ENCODE measurements at regions not wholly inside any gene's neighbourhood (a gene's known extent, or its start where the extent isn't known, plus 50 kb on each side); places are given as distances from the start of the nearest gene placed in this dataset.
"Not testable (repeated sequence)": the region's sequence is repeated elsewhere in the genome, so short reads cannot be mapped to it uniquely, and the experiment has no call there.

- no peak overlapping the region for H3K4me3 ChIP-seq (ENCODE audit: low read length)
- TF ChIP-seq CTCF (IDR thresholded peaks at IDR 0.05; ENCODE audit: insufficient read depth, low read depth, low read length, missing control alignments) = no peak
- DNase-seq (ENCODE audit: low read depth) = no peak
Observed at GRCh38 chr22:22770881-22771280, 116.7 kb upstream of the IGLL5 start.

DNA sequence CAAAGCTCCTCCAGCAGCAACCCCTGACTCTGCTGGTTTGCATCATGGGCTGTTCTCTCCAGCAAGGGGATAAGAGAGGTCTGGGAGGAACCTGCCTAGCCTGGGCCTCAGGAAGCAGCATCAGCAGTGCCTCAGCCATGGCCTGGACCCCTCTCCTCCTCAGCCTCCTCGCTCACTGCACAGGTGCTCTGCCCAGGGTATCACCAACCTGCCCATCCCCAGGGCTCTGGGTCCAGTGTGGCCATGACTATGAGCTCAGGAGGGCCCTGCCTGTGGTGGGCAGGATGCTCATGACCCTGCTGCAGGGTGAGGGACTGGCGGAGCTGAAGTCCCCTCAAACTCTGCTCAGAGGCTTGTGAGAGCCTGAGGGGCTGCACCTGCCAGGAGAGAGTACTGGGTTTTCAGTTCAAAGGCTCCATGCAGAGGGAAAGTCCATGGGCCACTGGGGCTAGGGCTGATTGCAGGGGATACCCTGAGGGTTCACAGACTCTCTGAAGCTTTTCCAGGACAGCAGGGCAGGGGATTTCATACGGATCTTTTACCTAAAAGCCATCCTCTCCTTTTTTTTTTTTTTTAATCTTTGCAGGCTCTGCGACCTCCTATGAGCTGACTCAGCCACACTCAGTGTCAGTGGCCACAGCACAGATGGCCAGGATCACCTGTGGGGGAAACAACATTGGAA is 115.8 kb upstream of the IGLL5 start:
- no peak overlapping the region for H3K4me3 ChIP-seq (ENCODE audit: low read length)
- no peak for DNase-seq (ENCODE audit: low read depth)
- TF ChIP-seq CTCF (IDR thresholded peaks at IDR 0.05; ENCODE audit: insufficient read depth, low read depth, low read length, missing control alignments) = no peak

GRCh38 chr22:22772396-22772795 is 115.2 kb upstream of the IGLL5 start:
- TF ChIP-seq CTCF (IDR thresholded peaks at IDR 0.05; ENCODE audit: insufficient read depth, low read depth, low read length, missing control alignments) = no peak
- no peak for DNase-seq (ENCODE audit: low read depth)
- H3K4me3 ChIP-seq (ENCODE audit: low read length) = no peak overlapping the region

DNA sequence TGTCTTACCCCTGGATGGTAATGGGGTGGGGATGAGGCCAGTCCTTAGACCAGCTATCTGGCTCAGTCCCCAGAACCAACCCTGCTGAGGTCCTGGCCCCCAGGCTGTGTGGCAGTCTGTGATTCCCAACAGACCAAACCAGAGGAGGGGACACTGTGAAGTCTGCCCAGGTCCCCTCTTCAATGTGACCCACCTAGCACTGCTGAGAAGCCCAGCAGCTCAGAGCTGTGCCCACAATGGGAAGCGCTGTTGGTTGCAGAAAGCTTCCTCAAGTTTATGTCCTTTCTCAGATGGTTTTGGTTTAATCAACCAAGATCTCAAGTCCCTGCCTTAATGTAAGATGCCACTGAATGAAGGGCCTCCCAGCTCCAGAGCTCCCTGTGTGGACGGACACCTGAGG is 114.7 kb upstream of the IGLL5 start:
- H3K4me3 ChIP-seq (ENCODE audit: low read length) = no peak overlapping the region
- no peak for TF ChIP-seq CTCF (IDR thresholded peaks at IDR 0.05; ENCODE audit: insufficient read depth, low read depth, low read length, missing control alignments)
- no peak for DNase-seq (ENCODE audit: low read depth)

- H3K4me3 ChIP-seq (ENCODE audit: low read length) = no peak overlapping the region
- no peak for TF ChIP-seq CTCF (IDR thresholded peaks at IDR 0.05; ENCODE audit: insufficient read depth, low read depth, low read length, missing control alignments)
- no peak for DNase-seq (ENCODE audit: low read depth)
Observed at GRCh38 chr22:22773427-22773826, 114.2 kb upstream of the IGLL5 start.

DNA sequence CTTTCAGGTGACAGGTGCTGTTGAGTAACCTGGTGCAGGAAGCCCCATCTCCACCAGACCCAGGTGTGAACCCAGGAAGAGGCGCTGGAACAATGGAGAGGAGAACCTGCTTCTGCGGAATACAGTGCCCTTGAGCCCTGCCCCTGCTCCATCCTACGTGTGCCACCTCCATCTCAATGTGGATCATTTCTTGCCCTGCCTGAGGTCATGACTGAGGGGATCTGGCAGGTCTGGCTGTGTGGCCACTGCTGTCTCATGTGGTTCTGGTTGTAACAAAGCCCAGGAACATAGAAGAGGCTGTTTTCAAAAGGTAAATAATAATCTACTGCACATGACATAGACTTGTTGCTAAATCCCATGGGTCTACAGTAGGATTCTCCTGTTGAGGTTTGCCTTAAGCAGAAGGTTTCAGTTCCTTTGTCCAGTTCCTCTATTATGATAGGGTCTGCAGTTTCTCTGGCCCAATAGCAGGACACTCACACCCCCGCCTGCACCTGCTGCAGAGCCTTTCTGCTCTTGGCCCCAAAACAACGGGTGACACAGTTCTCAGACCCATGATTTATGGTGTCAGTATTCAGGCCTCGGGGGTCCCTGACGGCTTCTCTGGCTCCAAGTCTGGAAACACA is 113.5 kb upstream of the IGLL5 start:
- TF ChIP-seq CTCF (IDR thresholded peaks at IDR 0.05; ENCODE audit: insufficient read depth, low read depth, low read length, missing control alignments) = no peak
- no peak overlapping the region for H3K4me3 ChIP-seq (ENCODE audit: low read length)
- no peak for DNase-seq (ENCODE audit: low read depth)

GRCh38 chr22:22774762-22775161 is 112.9 kb upstream of the IGLL5 start:
- H3K4me3 ChIP-seq (ENCODE audit: low read length); DNase-seq (ENCODE audit: low read depth): not testable (repeated sequence)
